ENCODE measurements at regions not wholly inside any gene's neighbourhood (a gene's known extent, or its start where the extent isn't known, plus 50 kb on each side); places are given as distances from the start of the nearest gene placed in this dataset.

DNA sequence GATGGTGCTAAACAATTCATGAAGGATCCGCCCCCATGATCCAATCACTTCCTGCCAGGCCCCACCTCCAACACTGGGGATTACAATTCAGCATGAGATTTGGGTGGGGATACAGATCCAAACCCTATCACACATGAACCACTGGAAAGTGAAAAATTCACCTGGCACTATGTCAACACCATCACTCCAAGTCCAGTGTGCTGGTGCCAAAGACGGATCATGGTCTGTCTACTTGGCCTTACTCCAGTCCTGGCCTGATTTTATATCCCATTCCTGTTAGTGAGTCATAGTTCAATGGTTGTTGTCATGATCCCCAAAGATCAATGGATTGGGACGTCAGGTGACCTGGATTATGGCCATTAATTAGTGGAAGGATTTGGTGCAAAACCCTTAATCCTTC lies 147.4 kb upstream of the RPS23 start:
- peaks cover 4% of the 10 kb centered on the region for H3K27me3 Mint-ChIP-seq (ENCODE audit: low read depth, unreplicated experiment)
- Histone ChIP-seq H2AFZ (ENCODE audit: low read depth, low read length) (no peak overlapping the region), H3K4me2 (ENCODE audit: low read length) (no peak overlapping the region), H3K27ac (ENCODE audit: low read depth, low read length) (no peak overlapping the region), H4K20me1 (ENCODE audit: insufficient read depth, low read length) (no peaks in the 10 kb centered on the region), H3K36me3 (ENCODE audit: insufficient read depth, low read length) (no peaks in the 10 kb centered on the region), H3K27me3 (ENCODE audit: insufficient read depth, low read length) (no peaks in the 10 kb centered on the region), H3K79me2 (ENCODE audit: insufficient read depth, low read length) (no peaks in the 10 kb centered on the region), H3K4me1 (ENCODE audit: insufficient read depth, low read length) (peaks cover 17% of the 10 kb centered on the region), H3K9me3 (ENCODE audit: insufficient read depth, low read depth, low read length) (no peaks in the 10 kb centered on the region), H3K9ac (ENCODE audit: low read length) (no peak overlapping the region), H3K4me3 (ENCODE audit: insufficient read depth, low read depth, low read length) (no peak overlapping the region)
- FAIRE-seq, result no peak
- H3K27ac Mint-ChIP-seq (ENCODE audit: unreplicated experiment), result no peak overlapping the region
- H3K4me3 Mint-ChIP-seq (ENCODE audit: unreplicated experiment), result no peak overlapping the region
- TF ChIP-seq EZH2 (IDR thresholded peaks at IDR 0.05; ENCODE audit: insufficient read depth, low read length), result no peak
- no peak for TF ChIP-seq CTCF (IDR thresholded peaks at IDR 0.05; ENCODE audit: insufficient read depth, low read depth, low read length)
- H3K4me1 Mint-ChIP-seq (ENCODE audit: low read depth, unreplicated experiment), result peaks cover 6% of the 10 kb centered on the region
- peak; percentile 61 for DNase-seq (ENCODE audit: low read depth)
- no peaks in the 10 kb centered on the region for H3K36me3 Mint-ChIP-seq (ENCODE audit: low read depth, unreplicated experiment)
- H3K9me3 Mint-ChIP-seq (ENCODE audit: unreplicated experiment), result peaks cover 5% of the 10 kb centered on the region

GRCh38 chr5:82424211-82424610 lies 146.1 kb upstream of the RPS23 start:
- no peak overlapping the region for H3K9ac ChIP-seq (ENCODE audit: low read length)
- H3K36me3 ChIP-seq (ENCODE audit: insufficient read depth, low read length), result no peaks in the 10 kb centered on the region
- peaks cover 5% of the 10 kb centered on the region for H3K9me3 Mint-ChIP-seq (ENCODE audit: unreplicated experiment)
- H3K4me3 Mint-ChIP-seq (ENCODE audit: unreplicated experiment), result no peak overlapping the region
- no peak overlapping the region for H2AFZ ChIP-seq (ENCODE audit: low read depth, low read length)
- no peak overlapping the region for H3K27ac Mint-ChIP-seq (ENCODE audit: unreplicated experiment)
- peaks cover 17% of the 10 kb centered on the region for H3K4me1 ChIP-seq (ENCODE audit: insufficient read depth, low read length)
- H3K4me2 ChIP-seq (ENCODE audit: low read length), result no peak overlapping the region
- DNase-seq (ENCODE audit: low read depth), result no peak
- no peaks in the 10 kb centered on the region for H3K9me3 ChIP-seq (ENCODE audit: insufficient read depth, low read depth, low read length)
- no peak for FAIRE-seq
- no peaks in the 10 kb centered on the region for H4K20me1 ChIP-seq (ENCODE audit: insufficient read depth, low read length)
- H3K4me1 Mint-ChIP-seq (ENCODE audit: low read depth, unreplicated experiment), result peaks cover 6% of the 10 kb centered on the region
- no peaks in the 10 kb centered on the region for H3K27me3 ChIP-seq (ENCODE audit: insufficient read depth, low read length)
- no peaks in the 10 kb centered on the region for H3K36me3 Mint-ChIP-seq (ENCODE audit: low read depth, unreplicated experiment)
- no peaks in the 10 kb centered on the region for H3K79me2 ChIP-seq (ENCODE audit: insufficient read depth, low read length)
- H3K27me3 Mint-ChIP-seq (ENCODE audit: low read depth, unreplicated experiment), result peaks cover 4% of the 10 kb centered on the region
- TF ChIP-seq CTCF (IDR thresholded peaks at IDR 0.05; ENCODE audit: insufficient read depth, low read depth, low read length) (no peak), EZH2 (IDR thresholded peaks at IDR 0.05; ENCODE audit: insufficient read depth, low read length) (no peak)
- H3K4me3 ChIP-seq (ENCODE audit: insufficient read depth, low read depth, low read length), result no peak overlapping the region
- no peak overlapping the region for H3K27ac ChIP-seq (ENCODE audit: low read depth, low read length)

DNA sequence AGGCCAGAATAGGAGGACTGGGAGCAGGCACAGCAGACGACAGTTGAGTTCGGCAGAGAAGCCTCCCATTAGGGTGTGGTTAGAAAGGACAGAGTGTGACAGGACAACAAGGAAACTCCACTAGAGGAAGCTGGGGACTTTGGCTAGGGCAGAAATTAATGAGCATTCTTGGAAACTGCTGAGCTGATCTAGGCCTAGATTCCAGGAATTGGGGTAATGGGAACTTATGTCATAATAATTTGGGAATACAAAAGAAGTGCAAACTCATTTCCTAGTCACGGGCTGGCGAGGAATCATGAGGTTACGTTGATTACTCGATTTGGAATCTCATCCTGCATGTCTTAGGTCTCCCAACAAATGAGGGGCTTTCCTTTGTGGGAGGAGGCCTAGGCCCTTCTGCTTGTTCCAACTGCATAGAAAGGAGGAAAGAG lies 144.6 kb upstream of the RPS23 start:
- peak overlapping the region; percentile 39 for H2AFZ ChIP-seq (ENCODE audit: low read depth, low read length)
- no peaks in the 10 kb centered on the region for H3K79me2 ChIP-seq (ENCODE audit: insufficient read depth, low read length)
- TF ChIP-seq CTCF (IDR thresholded peaks at IDR 0.05; ENCODE audit: insufficient read depth, low read depth, low read length), result no peak
- no peak for TF ChIP-seq EZH2 (IDR thresholded peaks at IDR 0.05; ENCODE audit: insufficient read depth, low read length)
- peak overlapping the region; percentile 3 for H3K9ac ChIP-seq (ENCODE audit: low read length)
- peaks cover 11% of the 10 kb centered on the region for H3K4me1 Mint-ChIP-seq (ENCODE audit: low read depth, unreplicated experiment)
- no peaks in the 10 kb centered on the region for H3K9me3 ChIP-seq (ENCODE audit: insufficient read depth, low read depth, low read length)
- H3K27me3 Mint-ChIP-seq (ENCODE audit: low read depth, unreplicated experiment), result peaks cover under 1% of the 10 kb centered on the region
- peak overlapping the region; percentile 34 for H3K27ac Mint-ChIP-seq (ENCODE audit: unreplicated experiment)
- H3K4me1 ChIP-seq (ENCODE audit: insufficient read depth, low read length), result peaks cover 26% of the 10 kb centered on the region
- H3K4me3 ChIP-seq (ENCODE audit: insufficient read depth, low read depth, low read length), result no peak overlapping the region
- no peak overlapping the region for H3K4me3 Mint-ChIP-seq (ENCODE audit: unreplicated experiment)
- H3K36me3 ChIP-seq (ENCODE audit: insufficient read depth, low read length), result no peaks in the 10 kb centered on the region
- H3K27ac ChIP-seq (ENCODE audit: low read depth, low read length), result peak overlapping the region; percentile 12
- DNase-seq (ENCODE audit: low read depth) (peak; percentile 93), FAIRE-seq (peak; percentile 23)
- H3K36me3 Mint-ChIP-seq (ENCODE audit: low read depth, unreplicated experiment), result peaks cover 2% of the 10 kb centered on the region
- no peak overlapping the region for H3K4me2 ChIP-seq (ENCODE audit: low read length)
- H3K27me3 ChIP-seq (ENCODE audit: insufficient read depth, low read length), result no peaks in the 10 kb centered on the region
- no peaks in the 10 kb centered on the region for H4K20me1 ChIP-seq (ENCODE audit: insufficient read depth, low read length)
- H3K9me3 Mint-ChIP-seq (ENCODE audit: unreplicated experiment), result peaks cover 5% of the 10 kb centered on the region
